SK-N-SH (cell line): ENCODE measurements at regions not wholly inside any gene's neighbourhood (a gene's known extent, or its start where the extent isn't known, plus 50 kb on each side); places are given as distances from the start of the nearest gene placed in this dataset.

Source experiments
- ELF1 ChIP-seq: IDR thresholded peaks from 2 replicates; pipeline ENCODE4 v1.4.0; 2012
- EP300 ChIP-seq, 2 experiments: IDR thresholded peaks; 2 replicates each; pipeline versions ENCODE4 v1.4.0 to v1.6.1; 2012; ENCODE audit warnings: borderline replicate concordance in 1 of 2, low read depth in 1 of 2, low read length in 1 of 2
- EZH2phosphoT487 ChIP-seq: fragments of 200-600 bp; sonication (generic); IDR thresholded peaks from 2 replicates; pipeline ENCODE4 v1.6.1; 2017; ENCODE audit warnings: low read depth, mixed run types, mild to moderate bottlenecking, antibody characterized with exemption, moderate library complexity, borderline replicate concordance
- NFIC ChIP-seq: IDR thresholded peaks from 2 replicates; pipeline ENCODE4 v1.4.0; 2012; ENCODE audit warnings: borderline replicate concordance
- RAD21 ChIP-seq: IDR thresholded peaks from 2 replicates; pipeline ENCODE4 v1.6.1; 2012; ENCODE audit warnings: mild to moderate bottlenecking, low read length
- RXRA ChIP-seq: IDR thresholded peaks from 2 replicates; pipeline ENCODE4 v1.4.0; 2012; ENCODE audit warnings: low read depth, mild to moderate bottlenecking, borderline replicate concordance
- YY1 ChIP-seq: IDR thresholded peaks from 2 replicates; pipeline ENCODE4 v1.4.0; 2012; ENCODE audit warnings: low read depth, mild to moderate bottlenecking
- TF ChIP-seq, protein P1 (sequence below): fragments of 200-600 bp; sonication (generic); IDR thresholded peaks from 2 replicates; pipeline ENCODE4 v1.6.1; 2017; ENCODE audit warnings: antibody characterized with exemption, mild to moderate bottlenecking, moderate library complexity

DNA sequence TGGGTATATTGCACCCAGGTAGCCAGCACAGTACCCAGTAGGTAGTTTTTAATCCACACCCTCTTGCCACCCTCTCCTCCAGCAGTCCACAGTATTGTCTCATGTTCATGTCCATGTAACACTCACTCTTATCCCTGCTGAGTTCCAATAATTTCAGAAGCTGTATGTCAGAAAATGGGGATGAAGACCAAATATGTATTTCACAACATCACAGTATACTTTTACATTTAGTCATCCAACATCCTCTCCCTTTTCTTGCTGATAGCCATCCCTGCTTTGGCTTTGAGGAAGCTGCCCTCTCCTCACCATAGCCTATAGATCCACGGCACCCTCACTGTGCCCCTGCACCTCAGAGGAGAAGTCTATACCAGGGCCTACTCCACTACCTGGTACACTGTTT lies 126.0 kb upstream of the LDB2 start:
- TF ChIP-seq YY1 (no peak), RXRA (no peak), RAD21 (no peak), EZH2phosphoT487 (no peak), NFIC (no peak), EP300 (IDR thresholded peaks at IDR 0.05; ENCODE audit: borderline replicate concordance in 1 of 2, low read depth in 1 of 2, low read length in 1 of 2) (no peak), ELF1 (no peak)
- TF ChIP-seq, protein P1, sequence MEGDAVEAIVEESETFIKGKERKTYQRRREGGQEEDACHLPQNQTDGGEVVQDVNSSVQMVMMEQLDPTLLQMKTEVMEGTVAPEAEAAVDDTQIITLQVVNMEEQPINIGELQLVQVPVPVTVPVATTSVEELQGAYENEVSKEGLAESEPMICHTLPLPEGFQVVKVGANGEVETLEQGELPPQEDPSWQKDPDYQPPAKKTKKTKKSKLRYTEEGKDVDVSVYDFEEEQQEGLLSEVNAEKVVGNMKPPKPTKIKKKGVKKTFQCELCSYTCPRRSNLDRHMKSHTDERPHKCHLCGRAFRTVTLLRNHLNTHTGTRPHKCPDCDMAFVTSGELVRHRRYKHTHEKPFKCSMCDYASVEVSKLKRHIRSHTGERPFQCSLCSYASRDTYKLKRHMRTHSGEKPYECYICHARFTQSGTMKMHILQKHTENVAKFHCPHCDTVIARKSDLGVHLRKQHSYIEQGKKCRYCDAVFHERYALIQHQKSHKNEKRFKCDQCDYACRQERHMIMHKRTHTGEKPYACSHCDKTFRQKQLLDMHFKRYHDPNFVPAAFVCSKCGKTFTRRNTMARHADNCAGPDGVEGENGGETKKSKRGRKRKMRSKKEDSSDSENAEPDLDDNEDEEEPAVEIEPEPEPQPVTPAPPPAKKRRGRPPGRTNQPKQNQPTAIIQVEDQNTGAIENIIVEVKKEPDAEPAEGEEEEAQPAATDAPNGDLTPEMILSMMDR = no peak
